ENCODE measurements at regions not wholly inside any gene's neighbourhood (a gene's known extent, or its start where the extent isn't known, plus 50 kb on each side); places are given as distances from the start of the nearest gene placed in this dataset.
"Not testable (repeated sequence)": the region's sequence is repeated elsewhere in the genome, so short reads cannot be mapped to it uniquely, and the experiment has no call there.

GRCh38 chr1:219331424-219331823, 157.7 kb downstream of the LYPLAL1 start:
- Mint-ChIP-seq H3K4me3 (no peak overlapping the region), H3K27ac (no peak overlapping the region), H3K9me3 (peaks cover 16% of the 10 kb centered on the region), H3K4me1 (ENCODE audit: low read depth) (no peaks in the 10 kb centered on the region), H3K27me3 (peaks cover 6% of the 10 kb centered on the region), H3K36me3 (ENCODE audit: low read depth) (peaks cover 3% of the 10 kb centered on the region)
- DNase-seq, result no peak

- Mint-ChIP-seq H3K27me3 (peaks cover 6% of the 10 kb centered on the region), H3K4me3 (no peak overlapping the region), H3K9me3 (peaks cover 16% of the 10 kb centered on the region), H3K4me1 (ENCODE audit: low read depth) (peaks cover under 1% of the 10 kb centered on the region), H3K27ac (no peak overlapping the region), H3K36me3 (ENCODE audit: low read depth) (peaks cover 3% of the 10 kb centered on the region)
- DNase-seq, result no peak
Observed at GRCh38 chr1:219330669-219331068, 157.0 kb downstream of the LYPLAL1 start.

GRCh38 chr1:219330001-219330400, 156.3 kb downstream of the LYPLAL1 start:
- peaks cover 3% of the 10 kb centered on the region for H3K36me3 Mint-ChIP-seq (ENCODE audit: low read depth)
- H3K4me3 Mint-ChIP-seq, result no peak overlapping the region
- peaks cover 7% of the 10 kb centered on the region for H3K4me1 Mint-ChIP-seq (ENCODE audit: low read depth)
- peaks cover 16% of the 10 kb centered on the region for H3K9me3 Mint-ChIP-seq
- DNase-seq, result no peak
- peaks cover 6% of the 10 kb centered on the region for H3K27me3 Mint-ChIP-seq
- no peak overlapping the region for H3K27ac Mint-ChIP-seq

- Mint-ChIP-seq H3K36me3 (ENCODE audit: low read depth) (peaks cover 3% of the 10 kb centered on the region), H3K27me3 (peaks cover 6% of the 10 kb centered on the region), H3K4me3 (no peak overlapping the region), H3K4me1 (ENCODE audit: low read depth) (peaks cover 11% of the 10 kb centered on the region), H3K9me3 (peaks cover 16% of the 10 kb centered on the region), H3K27ac (no peak overlapping the region)
- no peak for DNase-seq
Observed at GRCh38 chr1:219329578-219329977, 155.9 kb downstream of the LYPLAL1 start.

- peaks cover 3% of the 10 kb centered on the region for H3K36me3 Mint-ChIP-seq (ENCODE audit: low read depth)
- no peak overlapping the region for H3K4me3 Mint-ChIP-seq
- peaks cover 15% of the 10 kb centered on the region for H3K9me3 Mint-ChIP-seq
- no peak overlapping the region for H3K27ac Mint-ChIP-seq
- peaks cover 14% of the 10 kb centered on the region for H3K4me1 Mint-ChIP-seq (ENCODE audit: low read depth)
- no peak for DNase-seq
- peaks cover 13% of the 10 kb centered on the region for H3K27me3 Mint-ChIP-seq
Observed at GRCh38 chr1:219326843-219327242, 153.2 kb downstream of the LYPLAL1 start.

- DNase-seq, result no peak
- peaks cover 13% of the 10 kb centered on the region for H3K27me3 Mint-ChIP-seq
- peaks cover 14% of the 10 kb centered on the region for H3K4me1 Mint-ChIP-seq (ENCODE audit: low read depth)
- H3K9me3 Mint-ChIP-seq, result peaks cover 15% of the 10 kb centered on the region
- peaks cover 3% of the 10 kb centered on the region for H3K36me3 Mint-ChIP-seq (ENCODE audit: low read depth)
- no peak overlapping the region for H3K4me3 Mint-ChIP-seq
- H3K27ac Mint-ChIP-seq, result peak overlapping the region; percentile 66
Observed at GRCh38 chr1:219325368-219325742, 151.7 kb downstream of the LYPLAL1 start.

GRCh38 chr1:219324629-219325367, 151.1 kb downstream of the LYPLAL1 start:
- DNase-seq, result no peak
- H3K27me3 Mint-ChIP-seq, result peaks cover 11% of the 10 kb centered on the region
- H3K9me3 Mint-ChIP-seq, result peaks cover 17% of the 10 kb centered on the region
- peak overlapping the region; percentile 66 for H3K27ac Mint-ChIP-seq
- peaks cover 3% of the 10 kb centered on the region for H3K36me3 Mint-ChIP-seq (ENCODE audit: low read depth)
- H3K4me1 Mint-ChIP-seq (ENCODE audit: low read depth), result peaks cover 14% of the 10 kb centered on the region
- no peak overlapping the region for H3K4me3 Mint-ChIP-seq

- peaks cover 17% of the 10 kb centered on the region for H3K9me3 Mint-ChIP-seq
- H3K4me1 Mint-ChIP-seq (ENCODE audit: low read depth), result peaks cover 14% of the 10 kb centered on the region
- H3K27ac Mint-ChIP-seq, result no peak overlapping the region
Observed at GRCh38 chr1:219324171-219324570, 150.5 kb downstream of the LYPLAL1 start.

GRCh38 chr1:219323426-219323825, 149.7 kb downstream of the LYPLAL1 start:
- no peak overlapping the region for H3K4me3 Mint-ChIP-seq

More at GRCh38 chr1:219324171-219324570, 150.5 kb downstream of the LYPLAL1 start:
- peaks cover 10% of the 10 kb centered on the region for H3K27me3 Mint-ChIP-seq
- DNase-seq, result no peak
- H3K36me3 Mint-ChIP-seq (ENCODE audit: low read depth), result peaks cover 3% of the 10 kb centered on the region
- no peak overlapping the region for H3K4me3 Mint-ChIP-seq

GRCh38 chr1:219322766-219323165, 149.1 kb downstream of the LYPLAL1 start:
- Mint-ChIP-seq H3K36me3 (ENCODE audit: low read depth) (peaks cover 3% of the 10 kb centered on the region), H3K9me3 (peaks cover 11% of the 10 kb centered on the region), H3K27ac (no peak overlapping the region), H3K4me1 (ENCODE audit: low read depth) (peaks cover 14% of the 10 kb centered on the region), H3K27me3 (peaks cover 10% of the 10 kb centered on the region), H3K4me3 (no peak overlapping the region)
- DNase-seq, result no peak

More at GRCh38 chr1:219323426-219323825, 149.7 kb downstream of the LYPLAL1 start:
- no peak for DNase-seq
- Mint-ChIP-seq H3K4me1 (ENCODE audit: low read depth) (peaks cover 14% of the 10 kb centered on the region), H3K27ac (no peak overlapping the region), H3K9me3 (peaks cover 17% of the 10 kb centered on the region), H3K27me3 (peaks cover 10% of the 10 kb centered on the region), H3K36me3 (ENCODE audit: low read depth) (peaks cover 3% of the 10 kb centered on the region)

- H3K27ac Mint-ChIP-seq; H3K4me3 Mint-ChIP-seq; H3K36me3 Mint-ChIP-seq (ENCODE audit: low read depth): not testable (repeated sequence)
Observed at GRCh38 chr1:219320563-219320962, 146.9 kb downstream of the LYPLAL1 start.

GRCh38 chr1:219318826-219319225, 145.1 kb downstream of the LYPLAL1 start:
- no peak for DNase-seq
- Mint-ChIP-seq H3K4me3 (no peak overlapping the region), H3K36me3 (ENCODE audit: low read depth) (peaks cover 1% of the 10 kb centered on the region), H3K9me3 (peaks cover 19% of the 10 kb centered on the region), H3K27me3 (peaks cover 5% of the 10 kb centered on the region), H3K27ac (no peak overlapping the region), H3K4me1 (ENCODE audit: low read depth) (no peaks in the 10 kb centered on the region)

More at GRCh38 chr1:219320563-219320962, 146.9 kb downstream of the LYPLAL1 start:
- H3K27me3 Mint-ChIP-seq, DNase-seq: not testable (repeated sequence)
- peaks cover 13% of the 10 kb centered on the region for H3K4me1 Mint-ChIP-seq (ENCODE audit: low read depth)
- H3K9me3 Mint-ChIP-seq, result peaks cover 16% of the 10 kb centered on the region

GRCh38 chr1:219317762-219318353, 144.2 kb downstream of the LYPLAL1 start:
- no peak overlapping the region for H3K27ac Mint-ChIP-seq
- peaks cover 20% of the 10 kb centered on the region for H3K9me3 Mint-ChIP-seq
- peaks cover 3% of the 10 kb centered on the region for H3K27me3 Mint-ChIP-seq
- H3K36me3 Mint-ChIP-seq (ENCODE audit: low read depth), result peaks cover 1% of the 10 kb centered on the region
- no peak for DNase-seq
- no peaks in the 10 kb centered on the region for H3K4me1 Mint-ChIP-seq (ENCODE audit: low read depth)
- no peak overlapping the region for H3K4me3 Mint-ChIP-seq

GRCh38 chr1:219316066-219316465, 142.4 kb downstream of the LYPLAL1 start:
- H3K36me3 Mint-ChIP-seq (ENCODE audit: low read depth), result peaks cover 1% of the 10 kb centered on the region
- H3K27me3 Mint-ChIP-seq, result no peaks in the 10 kb centered on the region
- H3K9me3 Mint-ChIP-seq, result peaks cover 20% of the 10 kb centered on the region
- H3K4me3 Mint-ChIP-seq, result no peak overlapping the region
- H3K4me1 Mint-ChIP-seq (ENCODE audit: low read depth), result no peaks in the 10 kb centered on the region
- no peak for DNase-seq
- H3K27ac Mint-ChIP-seq, result no peak overlapping the region

GRCh38 chr1:219313961-219314360, 140.3 kb downstream of the LYPLAL1 start:
- no peaks in the 10 kb centered on the region for H3K4me1 Mint-ChIP-seq (ENCODE audit: low read depth)
- no peak overlapping the region for H3K27ac Mint-ChIP-seq
- no peaks in the 10 kb centered on the region for H3K27me3 Mint-ChIP-seq
- H3K36me3 Mint-ChIP-seq (ENCODE audit: low read depth), result peaks cover 1% of the 10 kb centered on the region
- DNase-seq, result no peak
- H3K4me3 Mint-ChIP-seq, result no peak overlapping the region
- H3K9me3 Mint-ChIP-seq, result peaks cover 20% of the 10 kb centered on the region
